HG02981 (cell line): ENCODE measurements at regions not wholly inside any gene's neighbourhood (a gene's known extent, or its start where the extent isn't known, plus 50 kb on each side); places are given as distances from the start of the nearest gene placed in this dataset.
"Not testable (repeated sequence)": the region's sequence is repeated elsewhere in the genome, so short reads cannot be mapped to it uniquely, and the experiment has no call there.

Source experiments
- ATAC-seq: cut with Tn5 transposase; IDR thresholded peaks from one replicate; pipeline ENCODE4 v1.9.1; 2021; ENCODE audit warnings: mild to moderate bottlenecking, moderate library complexity; ENCODE audit not compliant: unreplicated experiment

DNA sequence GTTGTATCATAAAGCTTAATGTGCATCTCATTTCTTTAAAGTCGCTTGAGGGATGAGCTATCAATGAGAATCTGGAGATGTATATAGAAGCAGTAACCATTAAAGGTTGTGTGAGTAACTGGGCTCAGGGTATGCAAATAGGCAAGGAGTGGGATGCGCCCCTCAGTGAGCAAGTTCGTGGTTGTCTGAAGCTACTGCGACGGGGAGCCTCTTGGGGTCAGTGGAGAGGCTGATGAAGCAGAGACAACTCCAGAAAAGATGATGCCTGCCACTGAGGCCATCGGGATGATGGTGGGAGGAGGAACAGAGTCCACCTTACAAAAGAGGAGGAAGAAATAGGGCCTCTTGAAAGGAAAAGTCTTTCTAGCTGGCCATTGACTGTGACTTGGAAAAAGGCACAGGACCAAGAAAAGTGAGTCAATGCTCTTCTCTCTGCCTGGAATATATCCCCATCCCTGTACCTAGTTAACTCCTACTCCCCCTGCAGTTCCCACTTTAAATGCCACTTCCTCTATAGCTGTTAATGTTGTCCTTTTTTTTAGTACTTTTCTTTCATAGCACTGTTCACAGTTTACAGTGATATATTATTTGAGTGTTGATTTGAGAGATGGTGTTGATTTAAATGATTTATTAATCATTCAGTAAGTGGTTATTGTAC, 51.4 kb upstream of the LSM6 start:
- peak; percentile 93 for ATAC-seq

DNA sequence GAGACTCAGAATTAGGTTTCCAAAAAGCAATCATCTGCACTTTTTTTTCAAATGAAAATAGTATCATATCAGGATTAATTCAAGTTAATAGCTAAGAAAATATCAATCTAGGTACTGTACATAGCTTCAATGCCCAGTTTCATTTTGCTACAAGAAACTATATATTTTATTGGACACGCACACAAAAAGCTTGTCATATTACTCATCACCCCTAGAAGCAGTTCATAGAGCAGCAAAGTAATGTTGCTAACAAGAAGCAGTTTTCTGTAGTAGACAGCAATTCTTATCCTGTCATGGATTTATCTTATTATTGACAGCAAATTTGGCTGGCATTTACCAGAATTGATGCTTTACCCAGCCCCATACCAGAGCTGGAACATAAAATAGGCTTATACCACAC, 52.3 kb upstream of the LSM6 start:
- peak; percentile 23 for ATAC-seq

DNA sequence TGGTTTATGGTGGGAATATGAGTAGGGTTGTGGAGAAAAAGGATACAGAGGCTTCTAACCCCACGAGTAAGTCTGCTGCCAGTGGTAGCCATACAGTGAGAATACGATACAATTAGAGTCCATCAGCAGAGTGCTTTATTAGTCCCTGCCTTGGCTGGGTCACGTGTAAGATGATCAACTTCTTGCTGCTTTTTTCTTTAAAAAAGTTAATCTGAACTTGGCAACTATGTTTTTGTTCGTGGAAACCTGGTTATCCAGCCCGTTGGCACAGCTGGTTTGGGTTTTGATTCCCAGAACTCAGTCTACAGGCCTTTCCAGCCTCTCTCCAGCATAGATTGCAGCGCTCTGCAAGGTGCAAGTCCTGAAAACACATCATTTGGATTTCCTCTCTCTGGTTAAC, 53.1 kb upstream of the LSM6 start:
- no peak for ATAC-seq

DNA sequence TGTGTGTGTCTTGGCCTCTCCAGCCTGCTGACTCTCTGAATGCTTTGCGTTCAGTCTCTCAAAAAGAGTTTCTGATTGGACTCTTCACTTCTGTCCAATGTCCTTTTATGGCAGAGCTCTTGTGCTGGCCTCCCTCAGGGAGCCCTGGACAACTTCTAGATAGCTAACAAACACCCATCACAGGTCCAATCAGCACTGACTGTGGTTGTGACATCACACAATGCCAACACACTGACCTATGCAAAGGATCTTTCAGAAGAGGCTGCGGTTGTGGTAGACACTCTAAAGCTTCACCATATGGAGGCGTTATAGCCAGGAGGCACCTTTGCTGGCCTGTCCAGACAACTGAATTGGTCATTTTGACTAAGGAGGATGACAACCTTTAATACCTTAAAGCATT, 53.8 kb upstream of the LSM6 start:
- no peak for ATAC-seq

DNA sequence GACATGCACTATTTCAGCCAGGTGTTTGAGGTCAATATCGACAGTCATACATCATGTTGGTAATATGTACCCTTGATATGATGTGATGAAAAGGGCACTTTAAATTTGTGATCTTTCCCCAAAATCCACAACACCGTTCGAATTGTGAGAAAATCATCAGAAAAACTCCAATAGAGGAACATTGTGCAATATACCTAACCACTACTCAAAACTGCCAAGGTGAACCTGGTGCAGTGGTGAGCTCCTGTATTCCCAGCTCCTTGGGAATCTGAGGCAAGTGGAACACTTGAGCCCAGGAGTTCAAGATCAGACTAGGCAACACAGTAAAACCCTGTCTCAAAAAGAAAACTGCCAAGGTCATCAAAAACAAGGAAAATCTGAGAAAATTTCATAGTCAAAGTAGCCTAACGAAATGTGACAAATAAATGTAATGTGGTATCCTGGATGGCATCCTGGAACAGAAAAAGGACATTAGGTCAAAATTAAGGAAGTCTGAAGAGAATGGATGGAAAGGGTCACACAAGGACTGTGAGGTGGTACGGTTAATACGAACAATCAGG, 55.6 kb upstream of the LSM6 start:
- ATAC-seq = no peak

DNA sequence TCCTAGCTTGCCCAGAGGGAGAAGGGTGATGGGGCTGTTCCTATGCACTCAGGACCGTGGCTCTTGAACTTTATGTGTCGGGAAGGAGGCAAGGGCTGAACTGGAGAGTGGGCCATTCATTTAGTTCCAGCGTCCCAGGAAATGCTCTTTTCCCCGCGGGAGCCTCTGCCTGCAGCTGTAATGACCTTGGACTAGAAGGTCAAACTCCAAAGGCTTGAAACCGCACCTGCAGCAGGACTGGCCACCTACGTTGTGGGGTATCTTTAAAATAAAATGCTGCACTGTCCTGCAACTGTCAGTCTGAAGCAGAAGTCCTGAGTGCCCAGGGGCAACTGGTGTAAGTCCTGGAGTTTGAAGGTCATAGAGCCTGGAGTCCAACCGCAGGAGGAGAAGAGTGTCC, 61.5 kb upstream of the LSM6 start:
- ATAC-seq = no peak

DNA sequence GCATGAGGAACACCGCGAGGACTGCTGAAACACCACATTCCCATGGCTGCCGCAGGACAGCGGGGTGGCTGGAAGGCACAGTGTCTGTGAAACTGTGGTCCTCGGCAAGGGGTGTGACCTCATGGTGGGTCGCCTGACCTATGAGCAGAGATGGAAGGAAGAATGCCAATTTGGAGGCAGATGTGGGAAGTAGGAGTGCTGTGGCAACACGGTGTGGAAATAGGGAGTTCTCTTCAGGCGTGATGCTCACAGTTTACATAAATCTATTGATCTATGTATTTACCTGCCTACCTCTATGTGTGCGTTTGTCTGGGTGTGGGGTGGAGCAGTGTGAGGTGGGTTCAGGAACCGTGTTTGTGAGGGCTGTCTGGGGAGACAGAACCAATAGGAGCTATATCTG, 62.3 kb upstream of the LSM6 start:
- ATAC-seq = no peak

DNA sequence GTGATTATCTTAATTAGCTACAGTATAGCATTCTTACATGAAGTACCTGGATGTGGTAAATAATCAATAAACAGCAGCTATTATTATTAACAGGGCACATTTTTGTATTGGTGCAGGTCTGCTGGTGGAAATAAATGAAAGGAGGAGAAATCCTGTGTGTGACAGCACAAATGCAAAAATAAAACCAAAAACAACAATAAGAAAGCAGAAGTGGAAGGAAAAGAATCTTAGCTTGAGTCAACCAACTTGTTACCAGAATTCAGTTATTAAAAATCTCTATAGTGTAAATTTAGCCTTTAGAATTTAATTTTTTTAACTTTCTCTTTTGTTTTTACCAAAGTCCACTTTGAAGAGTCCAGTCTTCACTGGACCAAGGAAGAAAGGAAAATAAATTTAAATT, 63.1 kb upstream of the LSM6 start:
- ATAC-seq = no peak

DNA sequence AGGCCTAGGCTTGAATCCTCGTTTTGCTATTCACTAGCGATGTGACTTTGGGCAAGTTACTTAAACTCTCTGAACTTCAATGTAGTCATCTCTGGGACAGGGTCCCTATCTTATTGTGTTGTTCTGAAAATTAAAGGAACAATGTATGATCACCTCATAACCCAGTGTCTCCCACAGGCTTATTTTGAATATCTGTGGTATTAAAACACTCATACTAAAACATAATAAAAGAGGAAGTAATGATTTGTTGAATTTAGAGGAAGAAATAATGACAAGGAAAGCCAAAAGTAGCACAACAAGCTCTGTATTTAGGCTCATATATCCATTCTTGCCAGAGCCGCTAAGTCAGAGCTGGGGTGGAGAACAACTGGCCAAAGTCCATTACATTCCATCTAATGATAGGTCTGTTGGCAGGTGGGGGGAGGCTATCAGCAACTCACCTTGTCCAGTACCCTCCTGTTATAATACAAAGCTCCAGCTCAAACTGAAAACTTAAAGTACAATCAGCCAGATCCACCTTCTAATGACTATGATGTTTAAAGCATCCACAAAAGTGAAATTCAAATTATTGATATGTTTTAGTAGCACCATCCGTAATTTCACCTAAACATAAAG, 64.5 kb upstream of the LSM6 start:
- peak; percentile 59 for ATAC-seq

DNA sequence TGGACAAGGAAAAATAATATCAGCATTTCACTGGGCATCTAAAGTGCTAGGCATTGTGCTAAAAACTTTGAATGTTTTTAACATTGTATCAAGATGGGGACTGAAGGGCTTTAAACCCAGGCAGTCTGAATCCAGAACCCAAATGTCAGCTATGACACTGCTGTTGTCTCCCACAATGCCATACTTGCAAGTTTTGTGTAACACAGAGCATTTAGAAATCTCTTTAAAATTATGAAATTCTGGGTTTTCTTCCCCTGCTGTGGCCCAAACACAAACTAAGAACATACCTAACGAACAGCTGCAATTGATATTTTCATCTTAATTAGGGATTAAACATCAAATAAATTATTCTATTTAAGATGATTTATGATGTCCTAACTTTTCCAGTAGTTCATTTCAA, 66.8 kb upstream of the LSM6 start:
- no peak for ATAC-seq

DNA sequence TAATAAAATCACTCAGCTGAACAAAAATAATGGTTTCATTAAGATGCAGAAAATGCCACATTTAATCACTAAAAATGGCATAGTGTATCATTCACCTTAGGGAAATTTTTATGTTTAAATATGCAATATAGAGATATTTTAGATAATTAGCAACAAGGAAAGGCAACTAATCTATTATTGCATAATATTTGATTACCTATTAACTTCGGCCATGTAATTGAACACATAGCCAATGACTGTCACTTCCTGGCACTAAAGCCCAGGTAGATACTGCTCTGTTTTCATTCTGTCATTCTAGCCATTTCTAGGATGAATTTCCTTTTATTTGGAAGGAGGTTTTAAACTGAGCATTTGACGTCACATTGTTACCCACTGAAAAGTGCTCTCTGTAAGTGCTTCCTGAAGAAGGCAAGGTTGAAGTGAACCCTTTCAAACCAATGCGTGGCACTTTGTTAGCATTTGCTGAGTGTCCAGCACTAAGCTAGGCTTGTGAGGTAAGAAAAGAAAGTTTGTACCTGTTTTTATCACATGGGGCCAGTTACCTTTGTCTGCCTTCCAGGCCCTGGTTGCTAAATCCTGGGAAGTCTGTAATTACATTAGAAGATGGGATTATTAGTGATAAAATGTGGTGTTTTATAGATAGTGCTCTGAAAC, 67.8 kb upstream of the LSM6 start:
- no peak for ATAC-seq

DNA sequence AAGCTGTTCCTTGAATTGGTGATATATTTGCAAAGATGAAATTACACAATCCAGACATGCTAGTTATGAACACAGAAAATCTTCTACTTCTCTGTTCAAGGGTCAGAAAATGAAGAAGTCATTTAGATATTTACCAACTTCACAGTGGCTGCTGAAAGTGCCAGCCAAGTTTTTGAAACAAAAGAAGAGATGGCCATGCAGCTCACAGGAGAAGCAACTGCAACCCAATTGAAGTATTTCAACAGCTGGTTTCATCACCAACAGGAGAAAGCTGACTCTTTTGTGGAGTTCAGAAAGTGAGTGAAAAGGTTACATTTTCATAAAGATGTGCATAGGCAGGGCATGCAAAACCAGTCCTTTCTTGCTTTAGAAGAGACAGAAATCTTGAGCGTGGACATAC, 70.1 kb upstream of the LSM6 start:
- peak; percentile 49 for ATAC-seq

DNA sequence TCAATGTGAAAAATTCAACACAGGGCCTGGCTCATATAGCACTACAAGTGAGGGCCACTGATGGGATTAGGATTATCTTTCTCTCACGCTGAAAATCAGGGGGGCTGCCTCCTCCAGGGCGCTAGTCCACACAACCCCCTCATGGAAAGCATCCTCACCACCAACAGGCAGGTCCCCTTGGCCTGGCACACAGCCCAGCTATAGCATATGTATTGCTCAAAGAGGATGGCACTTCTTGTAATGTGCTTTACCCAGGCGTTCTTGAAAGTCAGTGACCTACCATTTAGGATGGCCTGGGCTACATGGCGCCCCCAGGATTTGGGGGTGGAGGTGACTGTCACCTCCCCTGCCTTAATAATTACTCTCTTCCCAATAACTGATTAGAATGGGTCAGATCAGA, 71.0 kb upstream of the LSM6 start:
- ATAC-seq = no peak

DNA sequence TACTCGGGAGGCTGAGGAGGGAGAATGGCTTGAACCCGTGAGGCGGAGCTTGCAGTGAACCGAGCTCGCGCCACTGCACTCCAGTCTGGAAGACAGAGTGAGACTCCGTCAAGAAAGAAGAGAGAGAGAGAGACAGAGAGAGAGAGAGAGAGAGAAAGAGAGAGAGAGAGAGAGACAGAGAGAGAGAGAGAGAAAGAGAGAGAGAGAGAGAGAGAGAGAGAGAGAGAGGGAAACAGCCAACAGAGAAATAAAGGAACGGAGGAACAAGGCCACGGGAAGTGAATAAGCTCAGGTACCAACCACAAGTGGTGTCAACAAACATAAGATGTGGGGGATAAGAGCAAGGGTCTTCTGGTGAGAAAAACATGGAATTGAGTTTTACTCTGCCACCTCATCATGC, 71.5 kb upstream of the LSM6 start:
- not testable (repeated sequence) for ATAC-seq

DNA sequence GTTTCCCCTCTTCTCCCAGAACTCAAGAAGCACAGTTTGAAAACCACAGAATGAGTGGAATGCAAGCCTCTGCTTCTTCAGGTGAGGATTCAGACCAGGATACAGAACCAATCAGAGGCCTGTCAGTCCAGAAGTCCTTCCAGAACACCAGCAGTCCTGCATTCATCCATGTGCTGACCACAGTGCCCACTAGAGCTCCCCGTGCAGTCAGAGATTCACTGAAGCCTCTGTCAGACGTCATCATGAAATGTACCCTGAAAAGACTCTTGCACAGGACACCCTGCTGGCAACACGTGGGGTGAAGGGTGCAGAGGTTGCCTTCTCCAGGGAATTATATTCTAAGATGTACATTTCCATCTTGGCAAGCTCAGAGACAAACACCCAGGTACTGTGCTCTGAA, 75.9 kb upstream of the LSM6 start:
- ATAC-seq = no peak

DNA sequence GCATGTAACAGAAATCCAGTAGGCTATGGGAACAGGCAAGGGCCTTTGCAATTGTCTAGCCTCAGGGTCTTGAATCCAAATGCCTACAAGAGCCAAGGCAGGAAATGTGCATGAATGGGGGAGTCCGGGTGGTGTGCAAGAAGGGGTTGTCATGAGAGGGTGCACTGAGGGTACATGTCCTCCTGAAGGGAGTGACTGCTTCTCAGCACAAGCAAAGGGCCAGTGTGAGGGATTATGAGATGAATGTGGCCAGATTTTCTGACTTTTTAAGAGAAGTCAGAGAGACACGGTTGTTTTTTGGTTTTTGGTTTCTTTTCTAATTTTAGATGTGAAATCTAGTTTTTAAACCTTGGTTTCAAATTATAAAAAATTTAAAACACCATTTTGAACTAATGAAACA, 76.5 kb upstream of the LSM6 start:
- ATAC-seq = peak; percentile 68

DNA sequence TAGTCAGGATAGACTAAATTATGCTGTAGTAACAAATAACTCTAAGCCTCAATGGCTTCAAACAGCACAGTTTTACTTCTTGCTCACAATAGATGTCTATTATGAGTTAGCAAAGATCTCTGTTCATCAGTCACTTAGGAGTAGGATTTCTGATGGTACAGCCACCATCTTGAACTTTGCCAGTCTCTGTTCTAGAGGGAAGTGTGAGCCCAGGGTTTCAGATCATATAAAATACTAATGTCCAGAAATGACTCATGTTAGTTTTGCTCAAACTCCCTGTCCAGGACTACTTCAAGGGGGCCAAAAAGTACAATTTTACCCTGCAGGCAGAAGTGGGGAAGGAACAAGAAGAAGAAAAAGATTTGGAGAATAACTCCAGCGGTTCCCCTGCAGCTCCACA, 77.1 kb upstream of the LSM6 start:
- peak; percentile 63 for ATAC-seq

DNA sequence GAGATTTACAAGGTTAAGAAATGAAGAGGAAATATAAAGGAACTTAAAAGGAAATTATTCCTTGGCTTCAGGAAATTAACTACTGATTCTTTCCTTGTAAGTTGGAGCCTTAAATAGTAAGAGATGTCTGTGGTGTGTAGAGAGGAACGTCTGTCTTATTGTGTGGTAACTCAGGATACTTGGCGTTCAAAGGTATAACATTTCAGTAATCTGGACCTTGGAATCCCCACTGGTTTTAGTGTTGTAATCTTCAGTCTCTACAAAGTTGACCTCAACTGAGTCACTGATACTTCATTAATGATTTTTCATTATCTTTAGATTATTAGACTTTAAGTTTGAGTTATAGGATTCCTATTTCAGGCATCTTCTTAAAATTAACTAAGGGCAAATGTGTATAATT, 79.1 kb upstream of the LSM6 start:
- ATAC-seq = no peak

DNA sequence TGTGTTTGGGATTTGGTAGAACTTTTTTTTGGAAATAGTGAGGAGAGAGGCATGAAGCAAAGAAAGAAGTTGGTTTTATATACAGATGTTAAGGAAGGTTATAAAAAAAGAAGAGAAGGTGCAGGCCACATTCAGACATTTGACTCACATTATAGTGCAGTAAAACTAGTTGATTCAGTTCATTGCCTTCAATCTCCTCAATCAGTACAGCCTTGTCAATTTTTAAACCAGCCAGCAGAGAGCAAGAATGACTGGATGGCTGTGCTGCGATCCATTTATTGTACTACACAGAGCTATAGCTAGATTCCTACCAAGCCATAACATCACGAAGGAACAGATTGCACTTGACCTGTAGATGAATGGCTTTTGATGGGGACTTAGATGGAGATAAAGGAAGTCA, 79.7 kb upstream of the LSM6 start:
- ATAC-seq = peak; percentile 42

DNA sequence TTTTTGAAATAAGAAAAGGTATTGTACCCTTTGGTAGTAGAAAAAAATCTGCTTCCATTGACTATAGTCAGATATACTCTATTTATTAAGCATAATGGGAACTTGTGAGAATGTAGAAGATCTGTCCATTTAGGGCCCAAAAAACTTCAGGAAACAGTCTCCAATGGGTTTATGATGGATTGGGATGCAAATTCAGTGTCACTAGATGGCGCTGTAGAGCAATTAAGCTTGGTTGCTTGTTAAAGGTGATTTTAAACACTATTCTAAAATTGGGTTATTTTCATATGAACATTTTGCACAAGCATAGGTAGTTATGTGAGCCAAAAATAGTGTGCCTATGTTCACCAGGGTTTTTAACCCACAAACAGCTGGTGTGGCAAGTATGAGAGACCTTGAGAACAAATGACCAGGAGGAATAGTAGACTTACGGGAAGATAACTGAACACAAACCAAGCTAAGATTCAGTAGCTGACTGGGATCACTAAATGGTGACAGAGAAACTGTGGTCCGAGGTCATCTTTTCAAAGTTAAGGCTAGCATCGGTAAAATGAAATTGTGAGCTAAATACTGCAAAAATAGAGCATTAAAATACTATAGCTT, 80.3 kb upstream of the LSM6 start:
- no peak for ATAC-seq

DNA sequence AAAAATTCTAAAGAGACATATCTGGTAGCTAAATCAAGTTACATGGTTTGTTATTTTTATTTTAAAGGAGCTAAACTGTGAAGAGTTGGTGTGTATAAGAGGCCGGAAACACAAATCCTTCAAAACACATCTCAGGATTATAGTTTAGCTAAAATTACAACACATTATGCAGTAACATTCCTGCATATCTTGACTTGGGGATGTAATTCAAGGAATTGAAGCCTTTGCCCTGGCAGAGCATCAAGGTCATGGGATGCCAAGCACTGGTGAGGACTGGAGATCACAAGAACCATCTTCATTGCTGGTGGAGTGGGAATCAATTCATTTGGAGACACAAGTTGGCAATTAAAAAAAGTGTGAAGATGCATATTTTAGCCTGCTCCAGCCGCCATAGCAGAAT, 86.8 kb upstream of the LSM6 start:
- no peak for ATAC-seq

DNA sequence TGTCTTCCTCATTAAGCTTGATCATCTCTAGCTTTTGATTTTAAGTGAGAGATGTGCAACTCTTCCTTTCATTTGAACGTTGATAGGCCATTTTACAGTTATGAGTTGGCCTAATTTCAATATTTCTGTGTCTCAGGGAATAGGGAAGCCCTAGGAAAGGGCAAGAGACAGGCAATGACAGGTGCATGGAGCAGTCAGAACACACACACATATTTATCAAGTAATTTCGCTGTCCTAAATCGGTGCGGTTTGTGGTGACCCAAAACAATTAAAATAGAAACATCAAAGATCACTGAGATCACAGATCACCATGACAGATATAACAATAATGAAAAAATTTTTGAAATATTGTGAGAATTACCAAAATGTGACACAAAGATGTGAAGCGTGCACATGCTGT, 87.7 kb upstream of the LSM6 start:
- no peak for ATAC-seq
